Naive thymus-derived CD4-positive, alpha-beta T cell (primary cell): ENCODE measurements at regions not wholly inside any gene's neighbourhood (a gene's known extent, or its start where the extent isn't known, plus 50 kb on each side); places are given as distances from the start of the nearest gene placed in this dataset.

Source experiments
- ATAC-seq: fragments of 150-1000 bp; cut with Tn5 transposase; 2 replicates; pipeline ENCODE4 v1.10.0; 2021; ENCODE audit warnings: mild to moderate bottlenecking, moderate library complexity
- CTCF ChIA-PET: fragments of 350-600 bp; sonication (Branson Sonifier 250); formaldehyde crosslinking; loops from one replicate; lab custom pipeline; 2021; ENCODE audit warnings: antibody characterized with exemption; lab: Charles Lee
- POLR2A ChIA-PET: fragments of 350-600 bp; sonication (Branson Sonifier 250); formaldehyde crosslinking; loops from one replicate; lab custom pipeline; 2021; ENCODE audit warnings: antibody characterized with exemption, inconsistent platforms; lab: Charles Lee
- DNase-seq, 9 donors: peaks; one replicate each; pipeline versions ENCODE4 v3.0.0 to v3.0.0-alpha.2; 2020 to 2022; ENCODE audit warnings: mixed read lengths in 1 of 9
- H3K27ac ChIP-seq: one replicate; pipeline ENCODE4 v1.7.0; 2013; ENCODE audit warnings: mild to moderate bottlenecking, low read depth, low read length, moderate library complexity
- H3K27me3 ChIP-seq, 2 donors: one replicate each; pipeline ENCODE4 v1.7.0; 2013; ENCODE audit warnings: low read length in 2 of 2, mild to moderate bottlenecking in 2 of 2, moderate library complexity in 2 of 2; ENCODE audit not compliant: control insufficient read depth in 2 of 2, insufficient read depth in 2 of 2
- H3K36me3 ChIP-seq, 3 experiments: 1 replicate in 2 of 3; 2 replicates in 1 of 3; pipeline ENCODE4 v1.7.0; 2013; ENCODE audit warnings: low read length in 3 of 3, mild to moderate bottlenecking in 3 of 3, moderate library complexity in 1 of 3; ENCODE audit not compliant: insufficient read depth in 3 of 3, control insufficient read depth in 2 of 3
- H3K4me1 ChIP-seq, 2 donors: one replicate each; pipeline ENCODE4 v1.7.0; 2013; ENCODE audit warnings: low read length in 2 of 2, mild to moderate bottlenecking in 2 of 2, moderate library complexity in 1 of 2; ENCODE audit not compliant: control insufficient read depth in 2 of 2, insufficient read depth in 2 of 2
- H3K4me3 ChIP-seq: 2 replicates; pipeline ENCODE4 v1.7.0; 2013; ENCODE audit warnings: mild to moderate bottlenecking, low read length
- H3K9me3 ChIP-seq, 3 experiments: 1 replicate in 2 of 3; 2 replicates in 1 of 3; pipeline ENCODE4 v1.7.0; 2013; ENCODE audit warnings: low read length in 3 of 3; ENCODE audit not compliant: control insufficient read depth in 2 of 3
- H3K27ac Mint-ChIP-seq, 9 donors: one replicate each; pipeline ENCODE4 v1.8.0; 2020 to 2022; ENCODE audit warnings: mixed read lengths in 9 of 9, mild to moderate bottlenecking in 8 of 9, moderate library complexity in 5 of 9, inconsistent platforms in 2 of 9
- H3K27me3 Mint-ChIP-seq, 5 donors: one replicate each; pipeline ENCODE4 v1.8.0; 2021 to 2022; ENCODE audit warnings: mixed read lengths in 5 of 5, mild to moderate bottlenecking in 1 of 5
- H3K36me3 Mint-ChIP-seq, 5 donors: one replicate each; pipeline ENCODE4 v1.8.0; 2020 to 2022; ENCODE audit warnings: mixed read lengths in 5 of 5, mild to moderate bottlenecking in 3 of 5, inconsistent platforms in 1 of 5
- H3K4me1 Mint-ChIP-seq, 7 donors: one replicate each; pipeline ENCODE4 v1.8.0; 2020 to 2022; ENCODE audit warnings: mixed read lengths in 7 of 7, mild to moderate bottlenecking in 3 of 7, inconsistent platforms in 1 of 7
- H3K4me3 Mint-ChIP-seq, 10 donors: one replicate each; pipeline ENCODE4 v1.8.0; 2020 to 2022; ENCODE audit warnings: mild to moderate bottlenecking in 10 of 10, mixed read lengths in 10 of 10, moderate library complexity in 6 of 10, inconsistent platforms in 2 of 10
- H3K9me3 Mint-ChIP-seq, 11 donors: one replicate each; pipeline ENCODE4 v1.8.0; 2020 to 2022; ENCODE audit warnings: mixed read lengths in 11 of 11, mild to moderate bottlenecking in 4 of 11, inconsistent platforms in 1 of 11, moderate library complexity in 1 of 11
- intact Hi-C, 2 donors: fragments of 100-400 bp; cut with micrococcal nuclease; formaldehyde crosslinking; loops; one replicate each; pipeline ENCODE4 v1.15.1; 2023

DNA sequence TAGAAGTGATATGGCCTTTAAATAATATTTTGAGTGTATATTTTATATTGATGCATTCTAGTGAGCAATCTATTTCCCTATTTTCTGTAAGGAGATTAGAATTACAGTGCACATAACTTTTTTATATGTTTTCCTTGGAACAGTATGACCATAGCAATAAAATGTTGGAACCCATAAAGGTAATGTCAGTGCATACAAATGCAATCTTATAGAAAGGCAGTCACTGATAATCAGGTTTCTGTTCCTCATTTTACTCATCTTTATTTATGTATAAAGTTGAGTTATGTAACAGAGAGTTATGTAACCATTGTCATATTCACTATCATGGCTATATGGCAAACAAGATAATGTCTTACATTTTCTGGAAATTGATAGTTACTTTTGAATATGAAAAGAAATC lies 179.9 kb upstream of the NETO1 start:
- Histone ChIP-seq H3K9me3 (no peaks in the 10 kb centered on the region), H3K4me3 (no peak overlapping the region), H3K36me3 (no peaks in the 10 kb centered on the region), H3K27me3 (no peaks in the 10 kb centered on the region), H3K27ac (no peak overlapping the region), H3K4me1 (no peaks in the 10 kb centered on the region)
- H3K4me1 Mint-ChIP-seq = no peaks in the 10 kb centered on the region
- H3K27me3 Mint-ChIP-seq = peaks cover 0 to 6% (median 0%) of the 10 kb centered on the region in 5 donors
- H3K4me3 Mint-ChIP-seq = no peak overlapping the region
- H3K27ac Mint-ChIP-seq = no peak overlapping the region
- POLR2A ChIA-PET = no interaction called here
- ATAC-seq (no peak), DNase-seq (no peak)
- CTCF ChIA-PET = no interaction called here
- peaks cover 0 to 21% (median 5%) of the 10 kb centered on the region in 11 donors for H3K9me3 Mint-ChIP-seq
- H3K36me3 Mint-ChIP-seq = no peaks in the 10 kb centered on the region
- intact Hi-C loops = no loop called here

DNA sequence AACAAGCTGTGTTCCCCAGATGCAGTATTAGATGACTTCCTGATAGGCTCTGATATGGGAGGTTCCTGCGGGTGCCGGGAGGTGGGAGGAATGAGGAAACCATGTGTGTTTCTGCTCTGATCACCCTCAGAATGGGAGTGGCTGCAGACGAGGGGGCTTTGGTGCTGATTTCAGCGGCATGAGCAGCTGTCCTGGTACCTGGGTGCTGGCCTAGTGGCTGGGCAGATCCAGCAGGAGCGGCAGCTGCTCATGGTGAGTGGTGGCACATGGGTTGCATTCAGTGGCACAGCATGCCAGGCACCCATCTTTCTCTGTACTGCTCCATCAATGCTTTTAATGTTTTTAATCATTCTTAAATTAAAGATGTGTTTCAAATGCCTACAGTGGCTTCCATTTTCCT lies 177.2 kb upstream of the NETO1 start:
- no peak for ATAC-seq
- Histone ChIP-seq H3K27me3 (no peaks in the 10 kb centered on the region), H3K27ac (no peak overlapping the region), H3K9me3 (no peaks in the 10 kb centered on the region), H3K36me3 (no peaks in the 10 kb centered on the region), H3K4me1 (no peaks in the 10 kb centered on the region), H3K4me3 (no peak overlapping the region)
- H3K4me3 Mint-ChIP-seq = no peak overlapping the region
- ChIA-PET POLR2A (no interaction called here), CTCF (no interaction called here)
- H3K9me3 Mint-ChIP-seq = peaks cover 0 to 19% (median 5%) of the 10 kb centered on the region in 11 donors
- no peaks in the 10 kb centered on the region for H3K36me3 Mint-ChIP-seq
- DNase-seq = no peak
- no peaks in the 10 kb centered on the region for H3K4me1 Mint-ChIP-seq
- intact Hi-C loops = no loop called here
- H3K27ac Mint-ChIP-seq = no peak overlapping the region
- peaks cover 0 to 6% (median 0%) of the 10 kb centered on the region in 5 donors for H3K27me3 Mint-ChIP-seq

DNA sequence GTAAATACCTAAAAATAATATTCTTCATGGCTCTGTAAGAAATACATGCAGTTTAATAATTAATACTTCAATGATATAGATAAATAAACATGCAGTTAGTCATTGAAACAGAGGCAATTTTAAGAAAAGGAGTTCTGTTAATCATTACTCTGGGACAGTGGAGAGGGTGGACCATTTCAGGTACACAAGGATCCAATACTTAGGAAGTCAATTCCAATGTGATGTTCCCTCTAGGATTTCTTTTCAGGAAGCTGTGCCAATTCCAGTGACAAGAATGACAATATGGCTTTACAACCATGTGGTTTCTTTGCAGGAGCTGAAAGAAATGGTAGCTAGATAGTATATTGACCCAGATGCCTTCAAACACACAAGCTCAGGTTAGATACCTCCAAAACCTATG lies 175.8 kb upstream of the NETO1 start:
- DNase-seq (no peak), ATAC-seq (no peak)
- H3K27me3 ChIP-seq = no peaks in the 10 kb centered on the region
- intact Hi-C loops = no loop called here
- H3K27ac Mint-ChIP-seq = no peak overlapping the region
- peaks cover 0 to 25% (median 5%) of the 10 kb centered on the region in 11 donors for H3K9me3 Mint-ChIP-seq
- no peaks in the 10 kb centered on the region for H3K36me3 Mint-ChIP-seq
- ChIA-PET POLR2A (no interaction called here), CTCF (no interaction called here)
- no peaks in the 10 kb centered on the region for H3K9me3 ChIP-seq
- H3K4me3 ChIP-seq = no peak overlapping the region
- H3K27me3 Mint-ChIP-seq = peaks cover 0 to 6% (median 0%) of the 10 kb centered on the region in 5 donors
- no peak overlapping the region for H3K27ac ChIP-seq
- no peaks in the 10 kb centered on the region for H3K36me3 ChIP-seq
- peaks cover 0 to 2% (median 0%) of the 10 kb centered on the region in 7 donors for H3K4me1 Mint-ChIP-seq
- H3K4me1 ChIP-seq = no peaks in the 10 kb centered on the region
- H3K4me3 Mint-ChIP-seq = no peak overlapping the region

- H3K27me3 Mint-ChIP-seq = peaks cover 0 to 6% (median 0%) of the 10 kb centered on the region in 5 donors
- ATAC-seq = no peak
- Histone ChIP-seq H3K27ac (no peak overlapping the region), H3K4me1 (no peaks in the 10 kb centered on the region), H3K9me3 (no peaks in the 10 kb centered on the region), H3K27me3 (no peaks in the 10 kb centered on the region), H3K36me3 (no peaks in the 10 kb centered on the region), H3K4me3 (no peak overlapping the region)
- H3K4me3 Mint-ChIP-seq = no peak overlapping the region
- ChIA-PET CTCF (no interaction called here), POLR2A (no interaction called here)
- H3K9me3 Mint-ChIP-seq = peaks cover 0 to 28% (median 5%) of the 10 kb centered on the region in 11 donors
- peaks cover 0 to 2% (median 0%) of the 10 kb centered on the region in 7 donors for H3K4me1 Mint-ChIP-seq
- no peak overlapping the region for H3K27ac Mint-ChIP-seq
- intact Hi-C loops = no loop called here
- no peak for DNase-seq
- H3K36me3 Mint-ChIP-seq = no peaks in the 10 kb centered on the region
Measured at GRCh38 chr18:73043211-73043610, 175.4 kb upstream of the NETO1 start.

- no peak overlapping the region for H3K27ac ChIP-seq
Measured at GRCh38 chr18:73040247-73040646, 172.5 kb upstream of the NETO1 start.

GRCh38 chr18:73038336-73038735 lies 170.5 kb upstream of the NETO1 start:
- Mint-ChIP-seq H3K4me3 (no peak overlapping the region), H3K27me3 (no peaks in the 10 kb centered on the region), H3K4me1 (peaks cover 0 to 2% (median 0%) of the 10 kb centered on the region in 7 donors), H3K36me3 (no peaks in the 10 kb centered on the region), H3K9me3 (peaks cover 0 to 25% (median 5%) of the 10 kb centered on the region in 11 donors), H3K27ac (no peak overlapping the region)
- no peaks in the 10 kb centered on the region for H3K27me3 ChIP-seq
- H3K36me3 ChIP-seq = no peaks in the 10 kb centered on the region
- ChIA-PET POLR2A (interaction anchor here (0.9 kb wide), 1 partner anchor 10 kb away, joined by 3 read pairs; no protein-coding TSS in a partner anchor), CTCF (no interaction called here)
- ATAC-seq (no peak), DNase-seq (no peak)
- intact Hi-C loops = no loop called here
- no peaks in the 10 kb centered on the region for H3K4me1 ChIP-seq
- H3K4me3 ChIP-seq = no peak overlapping the region
- no peak overlapping the region for H3K27ac ChIP-seq
- no peaks in the 10 kb centered on the region for H3K9me3 ChIP-seq

More at GRCh38 chr18:73040247-73040646, 172.5 kb upstream of the NETO1 start:
- CTCF ChIA-PET = no interaction called here
- intact Hi-C loops = no loop called here
- H3K36me3 Mint-ChIP-seq = no peaks in the 10 kb centered on the region
- DNase-seq (no peak), ATAC-seq (no peak)
- H3K27me3 Mint-ChIP-seq = no peaks in the 10 kb centered on the region
- Histone ChIP-seq H3K36me3 (no peaks in the 10 kb centered on the region), H3K4me1 (no peaks in the 10 kb centered on the region), H3K27me3 (no peaks in the 10 kb centered on the region), H3K9me3 (no peaks in the 10 kb centered on the region), H3K4me3 (no peak overlapping the region)
- no peak overlapping the region for H3K4me3 Mint-ChIP-seq
- H3K4me1 Mint-ChIP-seq = peaks cover 0 to 2% (median 0%) of the 10 kb centered on the region in 7 donors
- no peak overlapping the region for H3K27ac Mint-ChIP-seq
- POLR2A ChIA-PET = no interaction called here
- peaks cover 0 to 26% (median 5%) of the 10 kb centered on the region in 11 donors for H3K9me3 Mint-ChIP-seq

DNA sequence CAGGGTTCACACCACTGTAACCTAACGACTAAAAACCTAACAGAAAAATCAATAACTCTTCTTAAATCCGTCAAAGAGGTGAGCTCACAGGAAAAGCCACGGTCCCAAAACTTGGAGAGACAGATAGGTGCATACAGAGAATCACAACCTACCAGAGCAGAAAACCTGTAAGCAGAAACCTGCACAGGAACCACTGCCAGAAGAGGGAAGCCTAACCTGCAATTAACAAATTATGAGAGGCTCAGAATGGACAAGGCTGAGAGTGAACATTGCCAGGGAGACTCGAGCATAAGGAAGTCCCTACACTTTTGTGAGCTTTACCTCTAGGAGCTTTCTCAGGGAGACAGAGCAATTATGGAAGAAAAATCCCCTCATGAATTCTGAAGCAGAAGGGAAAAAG lies 156.2 kb upstream of the NETO1 start:
- Mint-ChIP-seq H3K4me3 (no peak overlapping the region), H3K27me3 (no peaks in the 10 kb centered on the region), H3K4me1 (no peaks in the 10 kb centered on the region), H3K36me3 (peaks cover 0 to 3% (median 0%) of the 10 kb centered on the region in 5 donors), H3K9me3 (peaks cover 2 to 22% (median 12%) of the 10 kb centered on the region in 11 donors), H3K27ac (no peak overlapping the region)
- no peaks in the 10 kb centered on the region for H3K36me3 ChIP-seq
- H3K27me3 ChIP-seq = no peaks in the 10 kb centered on the region
- no peak for DNase-seq
- ChIA-PET CTCF (no interaction called here), POLR2A (no interaction called here)
- H3K4me1 ChIP-seq = no peaks in the 10 kb centered on the region
- no peaks in the 10 kb centered on the region for H3K9me3 ChIP-seq
- H3K4me3 ChIP-seq = no peak overlapping the region
- no peak overlapping the region for H3K27ac ChIP-seq
- intact Hi-C loops = no loop called here
- no peak for ATAC-seq
